BE2C (cell line): ENCODE measurements at regions not wholly inside any gene's neighbourhood (a gene's known extent, or its start where the extent isn't known, plus 50 kb on each side); places are given as distances from the start of the nearest gene placed in this dataset.

Experiments used
- DNase-seq: peaks from one replicate; pipeline ENCODE4 v3.0.0-alpha.2; 2020
- H3K27me3 ChIP-seq: fragments of 250-450 bp; sonication (Bioruptor Pico); 2 replicates; pipeline ENCODE4 v1.5.1; 2020; ENCODE audit warnings: mild to moderate bottlenecking
- H3K36me3 ChIP-seq: fragments of 250-450 bp; sonication (Bioruptor Pico); 2 replicates; pipeline ENCODE4 v1.5.1; 2020; ENCODE audit warnings: mild to moderate bottlenecking
- H3K4me1 ChIP-seq: fragments of 250-450 bp; sonication (Bioruptor Pico); 2 replicates; pipeline ENCODE4 v1.5.1; 2020
- H3K4me3 ChIP-seq: 2 replicates; pipeline ENCODE4 v1.5.1; 2011; ENCODE audit warnings: low read depth, low read length
- H3K9me3 ChIP-seq: fragments of 250-450 bp; sonication (Bioruptor Pico); 2 replicates; pipeline ENCODE4 v1.5.1; 2020
- TF ChIP-seq, protein P1 (sequence below): IDR thresholded peaks from 2 replicates; pipeline ENCODE4 v1.5.1; 2012; ENCODE audit warnings: mild to moderate bottlenecking, low read depth, low read length

DNA sequence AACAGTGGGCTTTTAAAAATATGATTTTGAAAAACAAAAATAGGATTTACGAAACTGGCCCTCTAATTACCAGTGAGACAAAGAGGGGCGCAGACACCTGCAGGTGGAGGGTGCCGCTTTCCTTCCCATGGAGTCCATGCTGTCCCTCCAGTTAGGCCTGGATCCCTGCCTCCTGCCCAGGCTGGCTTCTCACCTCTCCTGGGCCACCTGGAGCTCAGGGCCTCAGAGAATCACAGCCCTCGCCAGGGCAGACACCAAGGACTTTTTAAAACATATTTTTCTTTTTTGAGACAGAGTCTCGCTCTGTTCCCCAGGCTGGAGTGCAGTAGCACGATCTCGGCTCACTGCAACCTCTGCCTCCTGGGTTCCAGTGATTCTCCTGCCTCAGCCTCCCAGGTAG is 1437.2 kb downstream of the TBC1D22A start:
- H3K27me3 ChIP-seq, result no peaks in the 10 kb centered on the region
- H3K36me3 ChIP-seq, result no peaks in the 10 kb centered on the region
- peaks cover 4% of the 10 kb centered on the region for H3K9me3 ChIP-seq
- no peak overlapping the region for H3K4me3 ChIP-seq
- no peaks in the 10 kb centered on the region for H3K4me1 ChIP-seq
- no peak for DNase-seq
- TF ChIP-seq, protein P1, sequence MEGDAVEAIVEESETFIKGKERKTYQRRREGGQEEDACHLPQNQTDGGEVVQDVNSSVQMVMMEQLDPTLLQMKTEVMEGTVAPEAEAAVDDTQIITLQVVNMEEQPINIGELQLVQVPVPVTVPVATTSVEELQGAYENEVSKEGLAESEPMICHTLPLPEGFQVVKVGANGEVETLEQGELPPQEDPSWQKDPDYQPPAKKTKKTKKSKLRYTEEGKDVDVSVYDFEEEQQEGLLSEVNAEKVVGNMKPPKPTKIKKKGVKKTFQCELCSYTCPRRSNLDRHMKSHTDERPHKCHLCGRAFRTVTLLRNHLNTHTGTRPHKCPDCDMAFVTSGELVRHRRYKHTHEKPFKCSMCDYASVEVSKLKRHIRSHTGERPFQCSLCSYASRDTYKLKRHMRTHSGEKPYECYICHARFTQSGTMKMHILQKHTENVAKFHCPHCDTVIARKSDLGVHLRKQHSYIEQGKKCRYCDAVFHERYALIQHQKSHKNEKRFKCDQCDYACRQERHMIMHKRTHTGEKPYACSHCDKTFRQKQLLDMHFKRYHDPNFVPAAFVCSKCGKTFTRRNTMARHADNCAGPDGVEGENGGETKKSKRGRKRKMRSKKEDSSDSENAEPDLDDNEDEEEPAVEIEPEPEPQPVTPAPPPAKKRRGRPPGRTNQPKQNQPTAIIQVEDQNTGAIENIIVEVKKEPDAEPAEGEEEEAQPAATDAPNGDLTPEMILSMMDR, result no peak

GRCh38 chr22:48198489-48199459 is 1436.3 kb downstream of the TBC1D22A start:
- Histone ChIP-seq H3K4me3 (no peak overlapping the region), H3K9me3 (no peaks in the 10 kb centered on the region; the same call in 1 of the 2 replicates), H3K36me3 (no peaks in the 10 kb centered on the region), H3K4me1 (no peaks in the 10 kb centered on the region), H3K27me3 (no peaks in the 10 kb centered on the region)
- TF ChIP-seq, protein P1, result no peak
- DNase-seq, result no peak

GRCh38 chr22:48197189-48197690 is 1434.8 kb downstream of the TBC1D22A start:
- H3K9me3 ChIP-seq, result no peaks in the 10 kb centered on the region; the same call in 1 of the 2 replicates
- no peak for DNase-seq
- TF ChIP-seq, protein P1, result no peak
- H3K4me1 ChIP-seq, result no peaks in the 10 kb centered on the region
- no peaks in the 10 kb centered on the region for H3K36me3 ChIP-seq
- H3K4me3 ChIP-seq, result no peak overlapping the region
- H3K27me3 ChIP-seq, result no peaks in the 10 kb centered on the region

- Histone ChIP-seq H3K27me3 (no peaks in the 10 kb centered on the region), H3K36me3 (no peaks in the 10 kb centered on the region), H3K9me3 (no peaks in the 10 kb centered on the region; the same call in 1 of the 2 replicates), H3K4me3 (no peak overlapping the region), H3K4me1 (no peaks in the 10 kb centered on the region)
- TF ChIP-seq, protein P1, result no peak
- no peak for DNase-seq
These were observed 1430.5 kb downstream of the TBC1D22A start for GRCh38 chr22:48192920-48193319.

DNA sequence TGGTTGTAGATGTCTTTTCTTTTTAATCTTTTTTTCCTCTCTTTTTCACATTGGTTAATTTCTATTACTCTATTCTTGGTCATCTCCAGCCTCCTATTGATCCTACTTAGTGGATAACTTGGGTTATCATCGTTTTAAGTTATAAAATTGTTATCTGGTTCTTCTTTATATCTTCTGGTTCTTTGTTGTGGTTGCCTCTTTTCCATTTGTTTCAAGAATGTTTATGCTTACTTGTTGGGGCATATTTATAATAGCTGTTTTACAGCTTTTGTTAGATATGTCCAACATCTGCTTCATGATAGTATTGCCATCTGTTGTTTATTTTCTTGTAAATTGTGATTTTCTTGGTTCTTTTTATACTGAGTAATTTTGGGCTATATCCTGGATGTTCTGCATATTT is 1429.6 kb downstream of the TBC1D22A start:
- no peaks in the 10 kb centered on the region for H3K36me3 ChIP-seq
- TF ChIP-seq, protein P1, result no peak
- no peaks in the 10 kb centered on the region for H3K4me1 ChIP-seq
- no peak for DNase-seq
- H3K27me3 ChIP-seq, result no peaks in the 10 kb centered on the region
- H3K4me3 ChIP-seq, result no peak overlapping the region
- no peaks in the 10 kb centered on the region; the same call in 1 of the 2 replicates for H3K9me3 ChIP-seq
